ENCODE measurements at regions not wholly inside any gene's neighbourhood (a gene's known extent, or its start where the extent isn't known, plus 50 kb on each side); places are given as distances from the start of the nearest gene placed in this dataset.

- H3K4me1 ChIP-seq (ENCODE audit: control insufficient read depth, insufficient read depth, low read length): no peaks in the 10 kb centered on the region
- no peak overlapping the region for H3K4me2 ChIP-seq (ENCODE audit: low read length)
Observed at GRCh38 chr12:92452763-92453162, 250.0 kb upstream of the PLEKHG7 start.

GRCh38 chr12:92446083-92446460, 256.7 kb upstream of the PLEKHG7 start:
- Histone ChIP-seq H3K4me2 (ENCODE audit: low read length) (no peak overlapping the region), H3K36me3 (ENCODE audit: insufficient read depth, low read length) (no peaks in the 10 kb centered on the region), H3K9ac (ENCODE audit: low read depth, low read length) (no peak overlapping the region), H3K4me1 (ENCODE audit: control insufficient read depth, insufficient read depth, low read length) (no peaks in the 10 kb centered on the region), H3K4me3 (ENCODE audit: low read length) (no peak overlapping the region), H3K9me3 (replicated peaks; ENCODE audit: low read length) (no peaks in the 10 kb centered on the region), H3K27me3 (ENCODE audit: control insufficient read depth, insufficient read depth, low read length) (no peaks in the 10 kb centered on the region)

More at GRCh38 chr12:92452763-92453162, 250.0 kb upstream of the PLEKHG7 start:
- Histone ChIP-seq H3K36me3 (ENCODE audit: insufficient read depth, low read length) (no peaks in the 10 kb centered on the region), H3K27me3 (ENCODE audit: control insufficient read depth, insufficient read depth, low read length) (no peaks in the 10 kb centered on the region), H3K4me3 (ENCODE audit: low read length) (no peak overlapping the region), H3K9ac (ENCODE audit: low read depth, low read length) (no peak overlapping the region), H3K9me3 (replicated peaks; ENCODE audit: low read length) (no peaks in the 10 kb centered on the region)

- Histone ChIP-seq H3K4me1 (ENCODE audit: control insufficient read depth, insufficient read depth, low read length) (no peaks in the 10 kb centered on the region), H3K27me3 (ENCODE audit: control insufficient read depth, insufficient read depth, low read length) (no peaks in the 10 kb centered on the region), H3K9ac (ENCODE audit: low read depth, low read length) (no peak overlapping the region), H3K4me2 (ENCODE audit: low read length) (no peak overlapping the region), H3K4me3 (ENCODE audit: low read length) (no peak overlapping the region), H3K36me3 (ENCODE audit: insufficient read depth, low read length) (no peaks in the 10 kb centered on the region), H3K9me3 (replicated peaks; ENCODE audit: low read length) (no peaks in the 10 kb centered on the region)
Observed at GRCh38 chr12:92445253-92446082, 257.3 kb upstream of the PLEKHG7 start.

DNA sequence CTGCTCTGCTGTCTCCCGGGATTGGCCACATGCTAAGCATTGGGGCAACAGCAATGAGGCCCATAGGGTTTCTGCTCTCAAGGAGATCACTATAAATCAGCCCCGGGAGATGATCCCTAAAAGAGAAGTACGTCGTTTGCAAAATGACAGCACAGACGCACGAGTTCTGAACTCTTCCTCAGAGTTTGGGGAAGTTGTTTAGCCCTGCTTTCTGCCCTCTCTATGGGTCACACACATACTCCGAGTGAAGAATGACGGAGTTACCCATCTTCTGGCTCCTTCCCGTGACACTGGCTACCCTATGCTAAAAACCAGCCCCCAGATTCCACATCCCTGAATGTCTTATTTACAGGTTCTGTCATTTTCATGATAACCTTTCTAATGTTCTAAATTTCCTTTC, 258.0 kb upstream of the PLEKHG7 start:
- Histone ChIP-seq H3K4me3 (ENCODE audit: low read length) (no peak overlapping the region), H3K4me1 (ENCODE audit: control insufficient read depth, insufficient read depth, low read length) (peaks cover 5% of the 10 kb centered on the region), H3K9ac (ENCODE audit: low read depth, low read length) (no peak overlapping the region), H3K27me3 (ENCODE audit: control insufficient read depth, insufficient read depth, low read length) (no peaks in the 10 kb centered on the region), H3K4me2 (ENCODE audit: low read length) (no peak overlapping the region), H3K9me3 (replicated peaks; ENCODE audit: low read length) (no peaks in the 10 kb centered on the region), H3K36me3 (ENCODE audit: insufficient read depth, low read length) (no peaks in the 10 kb centered on the region)

- Histone ChIP-seq H3K9me3 (replicated peaks; ENCODE audit: low read length) (no peaks in the 10 kb centered on the region), H3K4me3 (ENCODE audit: low read length) (no peak overlapping the region), H3K4me1 (ENCODE audit: control insufficient read depth, insufficient read depth, low read length) (peaks cover 18% of the 10 kb centered on the region), H3K27me3 (ENCODE audit: control insufficient read depth, insufficient read depth, low read length) (no peaks in the 10 kb centered on the region), H3K9ac (ENCODE audit: low read depth, low read length) (no peak overlapping the region), H3K4me2 (ENCODE audit: low read length) (no peak overlapping the region), H3K36me3 (ENCODE audit: insufficient read depth, low read length) (no peaks in the 10 kb centered on the region)
Observed at GRCh38 chr12:92442782-92443181, 260.0 kb upstream of the PLEKHG7 start.

- Histone ChIP-seq H3K4me3 (ENCODE audit: low read length) (no peak overlapping the region), H3K4me2 (ENCODE audit: low read length) (no peak overlapping the region), H3K27me3 (ENCODE audit: control insufficient read depth, insufficient read depth, low read length) (no peaks in the 10 kb centered on the region), H3K4me1 (ENCODE audit: control insufficient read depth, insufficient read depth, low read length) (peaks cover 18% of the 10 kb centered on the region), H3K9me3 (replicated peaks; ENCODE audit: low read length) (no peaks in the 10 kb centered on the region), H3K9ac (ENCODE audit: low read depth, low read length) (no peak overlapping the region), H3K36me3 (ENCODE audit: insufficient read depth, low read length) (no peaks in the 10 kb centered on the region)
Observed at GRCh38 chr12:92440072-92440471, 262.7 kb upstream of the PLEKHG7 start.

DNA sequence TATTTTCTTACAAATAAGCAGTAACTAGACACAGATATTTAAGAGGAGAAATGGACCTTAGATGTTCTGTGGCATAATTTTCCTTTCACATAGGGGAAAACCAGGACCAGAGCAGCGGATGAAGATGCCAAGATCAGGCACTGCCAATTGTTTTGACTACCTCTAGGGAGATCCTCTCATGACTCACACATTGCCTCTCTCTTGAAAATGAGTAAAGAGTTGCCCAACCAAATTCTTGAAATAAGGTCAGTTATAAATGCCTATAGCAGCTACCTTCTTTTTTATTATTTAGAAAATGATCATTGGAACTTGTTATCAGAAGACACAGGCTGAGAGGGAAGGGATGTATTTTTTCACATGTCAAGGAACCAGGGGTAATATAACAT, 263.4 kb upstream of the PLEKHG7 start:
- H3K4me2 ChIP-seq (ENCODE audit: low read length): peak overlapping the region; percentile 71
- no peaks in the 10 kb centered on the region for H3K27me3 ChIP-seq (ENCODE audit: control insufficient read depth, insufficient read depth, low read length)
- no peaks in the 10 kb centered on the region for H3K9me3 ChIP-seq (replicated peaks; ENCODE audit: low read length)
- no peak overlapping the region for H3K9ac ChIP-seq (ENCODE audit: low read depth, low read length)
- H3K4me3 ChIP-seq (ENCODE audit: low read length): no peak overlapping the region
- peaks cover 18% of the 10 kb centered on the region for H3K4me1 ChIP-seq (ENCODE audit: control insufficient read depth, insufficient read depth, low read length)
- no peaks in the 10 kb centered on the region for H3K36me3 ChIP-seq (ENCODE audit: insufficient read depth, low read length)

- Histone ChIP-seq H3K9ac (ENCODE audit: low read depth, low read length) (peak overlapping the region; percentile 4), H3K9me3 (replicated peaks; ENCODE audit: low read length) (no peaks in the 10 kb centered on the region), H3K4me1 (ENCODE audit: control insufficient read depth, insufficient read depth, low read length) (peaks cover 18% of the 10 kb centered on the region), H3K4me3 (ENCODE audit: low read length) (no peak overlapping the region), H3K4me2 (ENCODE audit: low read length) (peak overlapping the region; percentile 71), H3K27me3 (ENCODE audit: control insufficient read depth, insufficient read depth, low read length) (no peaks in the 10 kb centered on the region), H3K36me3 (ENCODE audit: insufficient read depth, low read length) (no peaks in the 10 kb centered on the region)
Observed at GRCh38 chr12:92438641-92439419, 264.0 kb upstream of the PLEKHG7 start.

- Histone ChIP-seq H3K9ac (ENCODE audit: low read depth, low read length) (no peak overlapping the region), H3K27me3 (ENCODE audit: control insufficient read depth, insufficient read depth, low read length) (no peaks in the 10 kb centered on the region), H3K9me3 (replicated peaks; ENCODE audit: low read length) (no peaks in the 10 kb centered on the region), H3K4me2 (ENCODE audit: low read length) (no peak overlapping the region), H3K4me3 (ENCODE audit: low read length) (no peak overlapping the region), H3K36me3 (ENCODE audit: insufficient read depth, low read length) (no peaks in the 10 kb centered on the region), H3K4me1 (ENCODE audit: control insufficient read depth, insufficient read depth, low read length) (peaks cover 18% of the 10 kb centered on the region)
Observed at GRCh38 chr12:92437452-92437851, 265.3 kb upstream of the PLEKHG7 start.

- Histone ChIP-seq H3K9ac (ENCODE audit: low read depth, low read length) (no peak overlapping the region), H3K4me2 (ENCODE audit: low read length) (no peak overlapping the region), H3K4me3 (ENCODE audit: low read length) (no peak overlapping the region), H3K36me3 (ENCODE audit: insufficient read depth, low read length) (no peaks in the 10 kb centered on the region), H3K4me1 (ENCODE audit: control insufficient read depth, insufficient read depth, low read length) (peaks cover 18% of the 10 kb centered on the region), H3K27me3 (ENCODE audit: control insufficient read depth, insufficient read depth, low read length) (no peaks in the 10 kb centered on the region), H3K9me3 (replicated peaks; ENCODE audit: low read length) (no peaks in the 10 kb centered on the region)
Observed at GRCh38 chr12:92436856-92437255, 265.9 kb upstream of the PLEKHG7 start.

DNA sequence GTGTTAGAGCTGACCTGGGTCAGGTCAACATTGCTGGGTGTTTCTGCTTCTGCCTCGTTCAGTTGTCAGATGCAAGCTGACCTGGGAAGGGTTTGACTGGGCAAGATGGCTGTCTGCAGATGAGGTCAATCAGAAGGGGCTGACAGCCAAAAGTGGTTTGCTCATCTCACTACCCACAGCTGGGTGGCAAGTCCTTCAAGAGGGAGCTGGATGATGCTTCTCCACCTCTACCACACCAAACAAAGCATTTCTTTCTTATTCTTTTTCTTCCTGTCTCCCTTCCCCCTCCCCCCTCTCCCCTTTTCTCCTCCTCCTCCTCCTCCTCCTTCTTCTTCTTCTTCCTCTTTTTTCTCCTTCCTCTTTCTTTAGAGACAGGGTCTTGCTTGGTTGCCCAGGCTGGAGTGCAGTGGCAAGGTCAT, 268.2 kb upstream of the PLEKHG7 start:
- no peak overlapping the region for H3K4me3 ChIP-seq (ENCODE audit: low read length)
- no peaks in the 10 kb centered on the region for H3K36me3 ChIP-seq (ENCODE audit: insufficient read depth, low read length)
- no peak overlapping the region for H3K9ac ChIP-seq (ENCODE audit: low read depth, low read length)
- peaks cover 12% of the 10 kb centered on the region for H3K4me1 ChIP-seq (ENCODE audit: control insufficient read depth, insufficient read depth, low read length)
- no peaks in the 10 kb centered on the region for H3K27me3 ChIP-seq (ENCODE audit: control insufficient read depth, insufficient read depth, low read length)
- no peaks in the 10 kb centered on the region for H3K9me3 ChIP-seq (replicated peaks; ENCODE audit: low read length)
- H3K4me2 ChIP-seq (ENCODE audit: low read length): no peak overlapping the region

Data from skeletal muscle satellite cell (primary cell).